ENCODE measurements at regions not wholly inside any gene's neighbourhood (a gene's known extent, or its start where the extent isn't known, plus 50 kb on each side); places are given as distances from the start of the nearest gene placed in this dataset.

GRCh38 chr1:166330096-166330495 is 163.3 kb upstream of the FAM78B start:
- Histone ChIP-seq H3K27ac (no peak overlapping the region), H3K36me3 (no peaks in the 10 kb centered on the region), H3K4me1 (no peaks in the 10 kb centered on the region), H3K4me3 (no peak overlapping the region), H3K9me3 (no peaks in the 10 kb centered on the region), H3K27me3 (no peaks in the 10 kb centered on the region)
- no peak for TF ChIP-seq CTCF (IDR thresholded peaks at IDR 0.05)
- TF ChIP-seq POLR2A (IDR thresholded peaks at IDR 0.05), result no peak
- DNase-seq, result no peak

- Histone ChIP-seq H3K36me3 (no peaks in the 10 kb centered on the region), H3K4me1 (no peaks in the 10 kb centered on the region), H3K9me3 (no peaks in the 10 kb centered on the region), H3K27me3 (no peaks in the 10 kb centered on the region), H3K4me3 (no peak overlapping the region), H3K27ac (no peak overlapping the region)
- DNase-seq, result no peak
- TF ChIP-seq CTCF (IDR thresholded peaks at IDR 0.05) (no peak), POLR2A (IDR thresholded peaks at IDR 0.05) (no peak)
Measured at GRCh38 chr1:166338105-166338504, 171.3 kb upstream of the FAM78B start.

DNA sequence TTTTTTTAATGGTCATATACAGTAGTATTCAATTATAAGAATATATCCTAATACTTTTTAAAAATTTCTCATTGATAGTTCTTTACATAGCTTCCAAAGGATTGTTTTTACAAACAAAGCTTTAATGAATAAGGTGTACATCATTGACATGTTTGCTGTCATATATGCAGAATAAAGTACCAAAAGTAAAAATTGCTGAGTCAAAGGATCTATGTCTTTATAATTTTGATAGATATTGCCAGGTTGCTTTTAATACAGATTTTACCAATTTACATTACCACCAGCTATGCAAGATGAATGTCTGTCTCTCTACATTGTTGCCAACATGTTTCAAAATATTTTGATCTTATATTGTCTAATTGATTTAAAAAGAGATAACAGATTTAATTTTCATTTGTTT is 173.9 kb upstream of the FAM78B start:
- H3K27me3 ChIP-seq, result no peaks in the 10 kb centered on the region
- H3K9me3 ChIP-seq, result no peaks in the 10 kb centered on the region
- H3K36me3 ChIP-seq, result no peaks in the 10 kb centered on the region
- no peak overlapping the region for H3K4me3 ChIP-seq
- no peak for DNase-seq
- no peak for TF ChIP-seq POLR2A (IDR thresholded peaks at IDR 0.05)
- no peak for TF ChIP-seq CTCF (IDR thresholded peaks at IDR 0.05)
- H3K27ac ChIP-seq, result no peak overlapping the region
- H3K4me1 ChIP-seq, result no peaks in the 10 kb centered on the region

DNA sequence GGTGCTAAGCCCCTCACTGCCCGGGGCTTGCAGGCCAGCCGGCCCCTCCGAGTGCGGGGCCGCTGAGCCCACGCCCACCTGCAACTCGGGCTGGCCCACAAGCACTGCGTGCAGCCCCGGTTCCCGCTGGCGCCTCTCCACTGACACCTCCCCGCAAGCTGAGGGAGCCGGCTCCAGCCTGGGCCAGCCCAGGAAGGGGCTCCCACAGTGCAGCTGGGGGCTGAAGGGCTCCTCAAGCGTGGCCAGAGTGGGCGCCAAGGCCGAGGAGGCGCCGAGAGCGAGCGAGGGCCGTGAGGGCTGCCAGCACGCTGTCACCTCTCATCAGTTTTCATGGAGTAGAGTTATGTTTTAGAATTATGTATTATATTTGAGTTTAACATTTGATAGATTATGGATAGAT is 176.5 kb upstream of the FAM78B start:
- no peaks in the 10 kb centered on the region for H3K9me3 ChIP-seq
- TF ChIP-seq CTCF (IDR thresholded peaks at IDR 0.05) (no peak), POLR2A (IDR thresholded peaks at IDR 0.05) (no peak)
- no peak overlapping the region for H3K4me3 ChIP-seq
- H3K4me1 ChIP-seq, result no peaks in the 10 kb centered on the region
- no peak overlapping the region for H3K27ac ChIP-seq
- H3K36me3 ChIP-seq, result no peaks in the 10 kb centered on the region
- no peak for DNase-seq
- H3K27me3 ChIP-seq, result no peaks in the 10 kb centered on the region

- TF ChIP-seq POLR2A (IDR thresholded peaks at IDR 0.05) (no peak), CTCF (IDR thresholded peaks at IDR 0.05) (no peak)
- Histone ChIP-seq H3K4me1 (no peaks in the 10 kb centered on the region), H3K27me3 (no peaks in the 10 kb centered on the region), H3K27ac (no peak overlapping the region), H3K36me3 (no peaks in the 10 kb centered on the region), H3K9me3 (no peaks in the 10 kb centered on the region), H3K4me3 (no peak overlapping the region)
- no peak for DNase-seq
Measured at GRCh38 chr1:166350490-166350889, 183.7 kb upstream of the FAM78B start.

DNA sequence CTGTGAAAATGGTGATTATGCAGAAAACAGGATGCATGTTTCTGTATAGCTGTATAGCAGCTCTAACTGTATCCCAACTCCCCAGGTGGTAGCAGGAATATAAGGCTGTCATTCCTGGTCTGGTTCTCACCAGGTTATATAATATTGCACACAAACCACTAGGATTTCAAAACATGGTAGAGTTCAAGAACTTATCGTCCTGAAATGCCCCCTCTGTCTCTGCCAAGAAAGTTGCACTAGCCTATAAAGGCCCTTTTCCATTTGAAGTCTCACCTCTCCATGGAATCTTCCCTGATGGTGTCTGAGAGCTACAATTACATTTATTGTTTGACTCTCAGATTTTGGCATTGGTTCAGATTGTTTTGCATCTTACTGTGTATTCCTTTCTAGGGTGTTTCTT is 184.9 kb upstream of the FAM78B start:
- no peaks in the 10 kb centered on the region for H3K36me3 ChIP-seq
- H3K27ac ChIP-seq, result no peak overlapping the region
- H3K4me1 ChIP-seq, result no peaks in the 10 kb centered on the region
- H3K9me3 ChIP-seq, result no peaks in the 10 kb centered on the region
- no peaks in the 10 kb centered on the region for H3K27me3 ChIP-seq
- no peak overlapping the region for H3K4me3 ChIP-seq
- no peak for DNase-seq
- TF ChIP-seq POLR2A (IDR thresholded peaks at IDR 0.05) (no peak), CTCF (IDR thresholded peaks at IDR 0.05) (no peak)

Data from Peyer's patch (tissue), 4 donors.